GM12872 (cell line): ENCODE measurements at regions not wholly inside any gene's neighbourhood (a gene's known extent, or its start where the extent isn't known, plus 50 kb on each side); places are given as distances from the start of the nearest gene placed in this dataset.

Source experiments
- TF ChIP-seq, protein P1 (sequence below): IDR thresholded peaks from 3 replicates; pipeline ENCODE4 v1.5.1; 2011; ENCODE audit warnings: low read depth, mild to moderate bottlenecking, low read length, moderate library complexity; ENCODE audit not compliant: insufficient read depth

DNA sequence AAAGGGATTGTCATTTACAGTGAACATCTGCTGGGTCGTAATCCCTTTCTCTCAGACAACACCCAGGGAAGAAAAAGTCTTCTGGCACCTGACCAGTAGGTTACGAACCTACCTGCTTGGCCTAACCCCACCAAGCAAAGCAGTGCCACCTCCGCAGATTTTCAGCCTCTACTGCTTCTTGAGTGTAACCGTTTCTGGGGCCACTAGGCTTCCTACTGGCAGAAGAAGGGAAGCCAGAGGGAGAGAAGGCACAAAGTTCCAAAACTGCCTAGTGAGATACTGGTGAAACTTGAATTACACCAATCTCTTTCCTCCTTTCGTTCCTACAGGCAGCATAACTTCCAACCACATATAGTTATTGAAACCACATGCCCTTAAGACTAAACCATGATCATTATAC, 383.6 kb downstream of the BCAT1 start:
- TF ChIP-seq, protein P1, sequence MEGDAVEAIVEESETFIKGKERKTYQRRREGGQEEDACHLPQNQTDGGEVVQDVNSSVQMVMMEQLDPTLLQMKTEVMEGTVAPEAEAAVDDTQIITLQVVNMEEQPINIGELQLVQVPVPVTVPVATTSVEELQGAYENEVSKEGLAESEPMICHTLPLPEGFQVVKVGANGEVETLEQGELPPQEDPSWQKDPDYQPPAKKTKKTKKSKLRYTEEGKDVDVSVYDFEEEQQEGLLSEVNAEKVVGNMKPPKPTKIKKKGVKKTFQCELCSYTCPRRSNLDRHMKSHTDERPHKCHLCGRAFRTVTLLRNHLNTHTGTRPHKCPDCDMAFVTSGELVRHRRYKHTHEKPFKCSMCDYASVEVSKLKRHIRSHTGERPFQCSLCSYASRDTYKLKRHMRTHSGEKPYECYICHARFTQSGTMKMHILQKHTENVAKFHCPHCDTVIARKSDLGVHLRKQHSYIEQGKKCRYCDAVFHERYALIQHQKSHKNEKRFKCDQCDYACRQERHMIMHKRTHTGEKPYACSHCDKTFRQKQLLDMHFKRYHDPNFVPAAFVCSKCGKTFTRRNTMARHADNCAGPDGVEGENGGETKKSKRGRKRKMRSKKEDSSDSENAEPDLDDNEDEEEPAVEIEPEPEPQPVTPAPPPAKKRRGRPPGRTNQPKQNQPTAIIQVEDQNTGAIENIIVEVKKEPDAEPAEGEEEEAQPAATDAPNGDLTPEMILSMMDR, result no peak

GRCh38 chr12:24562771-24563431, 386.0 kb downstream of the BCAT1 start:
- TF ChIP-seq, protein P1, result no peak

DNA sequence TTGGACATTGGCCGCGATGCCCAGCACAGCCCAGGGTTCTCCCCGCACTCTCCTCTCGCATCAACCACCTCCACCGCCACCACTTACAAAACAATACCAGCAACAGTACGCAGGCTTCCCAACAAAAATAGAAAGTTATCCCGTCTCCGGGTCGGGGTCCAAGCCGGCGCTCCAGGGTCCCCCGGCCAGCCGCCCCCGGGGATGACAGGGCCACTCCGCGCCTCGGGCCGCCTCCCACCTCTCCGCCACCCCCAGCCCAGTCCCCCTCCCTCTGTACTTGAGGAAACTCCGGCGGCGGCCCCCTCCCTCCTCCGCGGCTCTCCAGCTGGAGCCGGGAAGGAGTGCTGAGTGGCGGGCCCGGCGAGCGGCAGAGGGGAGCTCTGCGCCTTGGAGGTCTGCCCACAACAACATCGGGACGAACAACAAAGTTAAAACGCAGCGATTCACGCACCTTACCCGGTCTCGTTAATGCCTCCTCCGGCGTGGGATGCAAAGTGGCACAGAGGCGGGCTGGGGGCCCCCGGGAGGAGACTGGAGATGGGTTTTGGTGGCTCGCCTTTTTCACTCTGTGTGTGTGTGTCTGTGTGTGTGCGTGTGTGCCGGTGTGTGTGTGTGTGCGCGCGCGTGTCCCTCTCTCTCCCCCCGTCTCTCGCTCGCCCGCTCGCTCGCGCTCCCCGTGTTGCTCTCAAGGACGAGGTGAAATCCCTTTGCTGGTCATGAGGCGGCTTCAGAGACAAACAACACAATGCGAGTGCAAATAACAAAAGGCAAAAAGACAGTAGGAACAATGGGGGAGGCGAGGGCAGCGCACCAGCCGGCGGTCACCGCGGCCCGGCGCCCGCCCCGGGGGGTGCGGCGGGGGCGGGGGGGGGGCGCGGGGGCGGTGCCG, 386.8 kb downstream of the BCAT1 start:
- TF ChIP-seq, protein P1, result no peak

DNA sequence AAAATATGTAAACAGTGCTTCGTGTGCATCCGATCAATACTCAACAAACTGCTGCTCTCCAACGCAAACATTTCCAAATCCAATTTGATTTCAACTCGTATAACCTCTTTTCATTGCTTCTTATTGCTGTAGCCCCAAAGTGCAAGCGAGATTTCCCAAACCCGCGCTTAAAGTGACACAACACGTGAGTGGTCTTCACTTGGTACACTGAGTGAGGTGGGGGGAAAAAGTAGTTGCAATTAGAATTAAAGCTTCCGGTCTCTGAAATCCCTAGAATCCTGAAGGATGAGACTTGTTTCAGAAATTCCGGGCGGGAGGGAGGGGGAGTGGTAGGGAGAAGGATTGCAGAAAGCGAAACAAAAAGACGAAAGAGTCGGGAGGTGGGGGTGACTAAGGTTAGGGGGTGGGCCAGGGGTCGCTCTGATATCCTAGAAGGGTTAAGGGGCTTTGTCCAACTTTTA, 387.5 kb downstream of the BCAT1 start:
- TF ChIP-seq, protein P1, result no peak

DNA sequence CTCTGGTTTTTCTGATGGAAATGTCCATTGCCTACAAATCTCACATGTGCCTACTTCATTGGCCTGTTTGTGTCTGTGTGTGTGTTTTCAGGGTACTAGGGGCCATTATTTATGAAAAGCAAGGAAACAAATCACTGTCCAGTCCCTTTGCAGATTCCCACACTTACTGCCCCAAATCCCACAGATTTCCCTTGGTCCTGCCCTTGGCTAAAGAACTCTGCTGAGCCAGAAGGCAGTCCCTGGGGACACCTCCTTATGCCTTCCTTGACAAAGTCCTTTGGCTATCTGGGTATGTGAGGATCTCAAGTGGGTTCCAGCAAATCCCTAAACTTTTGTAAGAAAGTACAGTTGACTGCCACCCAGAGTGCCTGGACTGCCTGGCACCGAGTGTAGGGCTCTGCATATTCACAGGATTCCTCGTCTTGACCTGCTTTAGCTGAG, 388.1 kb downstream of the BCAT1 start:
- TF ChIP-seq, protein P1, result no peak

DNA sequence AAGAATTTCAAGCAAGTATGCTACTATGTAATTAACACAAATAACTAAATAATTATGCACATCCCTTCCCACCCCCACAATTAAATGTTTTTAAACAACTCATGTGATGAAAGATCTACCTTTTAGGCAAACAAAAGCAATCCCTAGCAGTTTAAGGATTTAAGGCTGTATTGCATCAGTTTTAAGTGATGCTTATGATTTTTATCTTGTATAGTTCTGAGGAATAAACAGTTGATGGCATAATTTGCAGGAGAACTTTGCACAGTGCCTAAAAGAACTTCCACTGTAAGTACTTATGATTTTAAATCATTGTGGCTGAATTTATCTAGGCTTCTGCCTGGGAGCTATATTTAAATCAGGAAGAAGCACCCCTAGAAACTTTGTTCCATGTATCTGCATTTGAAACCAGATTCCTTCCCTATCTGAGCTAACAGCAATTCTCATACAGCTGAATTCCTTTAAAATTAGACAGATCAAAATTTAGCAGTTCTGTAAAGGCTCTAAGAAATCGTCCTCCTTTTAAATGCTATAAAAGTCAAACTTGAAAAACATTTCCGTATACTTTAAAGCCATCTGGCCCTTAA, 388.6 kb downstream of the BCAT1 start:
- TF ChIP-seq, protein P1, result no peak

GRCh38 chr12:24557738-24558137, 391.2 kb downstream of the BCAT1 start:
- TF ChIP-seq, protein P1, result no peak
